ENCODE measurements at regions not wholly inside any gene's neighbourhood (a gene's known extent, or its start where the extent isn't known, plus 50 kb on each side); places are given as distances from the start of the nearest gene placed in this dataset.
"Not testable (repeated sequence)": the region's sequence is repeated elsewhere in the genome, so short reads cannot be mapped to it uniquely, and the experiment has no call there.

DNA sequence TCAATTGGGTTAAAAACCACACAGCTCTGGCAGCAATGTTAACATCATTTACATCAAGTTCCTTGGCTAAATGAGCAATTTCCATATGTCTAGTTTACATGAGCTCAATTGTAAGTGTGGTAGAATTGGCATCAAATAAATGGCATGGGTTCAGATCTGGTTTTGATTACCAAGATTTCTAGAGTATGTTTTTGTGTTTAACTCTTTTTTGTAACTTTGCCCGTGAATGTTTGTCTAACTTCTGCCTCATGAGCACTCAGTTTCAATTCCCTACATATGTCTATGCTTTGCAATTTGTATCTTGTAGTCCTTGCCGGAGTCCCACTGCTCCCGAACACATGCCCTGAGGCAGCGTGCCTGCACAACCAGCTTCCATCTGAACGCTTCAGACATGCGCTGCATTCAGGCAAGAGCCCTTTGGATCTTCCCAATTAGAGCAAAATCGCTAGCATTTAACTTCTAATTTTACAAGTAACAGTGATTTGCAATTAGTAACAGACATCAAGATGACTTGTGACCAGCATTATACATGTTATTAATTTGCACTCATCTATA is 644.4 kb downstream of the TRIML1 start:
- no CpG with 5 or more reads among the region's 7 CpGs for WGBS (ENCODE audit: insufficient coverage, low lambda C conversion rate)

DNA sequence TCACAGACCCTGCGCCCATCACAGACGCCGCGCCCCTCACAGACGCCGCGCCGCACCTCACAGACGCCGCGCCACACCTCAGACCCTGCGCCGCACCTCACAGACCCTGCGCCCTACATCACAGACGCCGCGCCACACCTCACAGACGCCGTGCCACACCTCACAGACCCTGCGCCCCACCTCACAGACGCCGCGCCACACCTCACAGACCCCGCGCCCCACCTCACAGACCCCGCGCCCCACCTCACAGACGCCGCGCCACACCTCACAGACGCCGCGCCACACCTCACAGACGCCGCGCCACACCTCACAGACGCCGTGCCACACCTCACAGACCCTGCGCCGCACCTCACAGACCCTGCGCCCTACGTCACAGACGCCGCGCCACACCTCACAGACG is 657.4 kb downstream of the TRIML1 start:
- not testable (repeated sequence) for H3K27me3 ChIP-seq (ENCODE audit: control insufficient read depth, insufficient read depth, low read length); H3K27ac ChIP-seq (ENCODE audit: low read length); H3K4me1 ChIP-seq (ENCODE audit: control insufficient read depth, insufficient read depth, low read length); H3K4me3 ChIP-seq (ENCODE audit: low read length); H3K36me3 ChIP-seq (ENCODE audit: control insufficient read depth, insufficient read depth, low read length); H3K9me3 ChIP-seq (ENCODE audit: control insufficient read depth, low read depth, low read length); DNase-seq
- WGBS (ENCODE audit: insufficient coverage, low lambda C conversion rate): no CpG with 5 or more reads among the region's 46 CpGs

More for the DNA sequence above, 644.4 kb downstream of the TRIML1 start:
- Histone ChIP-seq H3K27me3 (ENCODE audit: control insufficient read depth, insufficient read depth, low read length) (no peaks in the 10 kb centered on the region), H3K36me3 (ENCODE audit: control insufficient read depth, insufficient read depth, low read length) (no peaks in the 10 kb centered on the region), H3K9me3 (ENCODE audit: control insufficient read depth, low read depth, low read length) (no peaks in the 10 kb centered on the region), H3K4me3 (ENCODE audit: low read length) (no peak overlapping the region), H3K4me1 (ENCODE audit: control insufficient read depth, insufficient read depth, low read length) (no peaks in the 10 kb centered on the region), H3K27ac (ENCODE audit: low read length) (no peak overlapping the region)
- no peak for DNase-seq

DNA sequence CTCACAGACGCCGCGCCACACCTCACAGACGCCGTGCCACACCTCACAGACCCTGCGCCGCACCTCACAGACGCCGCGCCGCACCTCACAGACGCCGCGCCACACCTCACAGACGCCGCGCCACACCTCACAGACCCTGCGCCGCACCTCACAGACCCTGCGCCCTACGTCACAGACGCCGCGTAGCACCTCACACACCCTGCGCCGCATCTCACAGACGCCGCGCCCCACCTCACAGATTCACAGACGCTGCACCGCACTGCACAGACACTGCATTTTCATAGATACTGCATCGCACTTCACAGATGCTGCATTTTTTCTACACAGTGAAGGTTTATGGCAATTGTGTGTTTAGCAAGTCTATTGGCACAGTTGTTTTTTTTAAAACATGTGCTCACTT is 657.8 kb downstream of the TRIML1 start:
- not testable (repeated sequence) for DNase-seq; H3K27ac ChIP-seq (ENCODE audit: low read length); H3K36me3 ChIP-seq (ENCODE audit: control insufficient read depth, insufficient read depth, low read length)

DNA sequence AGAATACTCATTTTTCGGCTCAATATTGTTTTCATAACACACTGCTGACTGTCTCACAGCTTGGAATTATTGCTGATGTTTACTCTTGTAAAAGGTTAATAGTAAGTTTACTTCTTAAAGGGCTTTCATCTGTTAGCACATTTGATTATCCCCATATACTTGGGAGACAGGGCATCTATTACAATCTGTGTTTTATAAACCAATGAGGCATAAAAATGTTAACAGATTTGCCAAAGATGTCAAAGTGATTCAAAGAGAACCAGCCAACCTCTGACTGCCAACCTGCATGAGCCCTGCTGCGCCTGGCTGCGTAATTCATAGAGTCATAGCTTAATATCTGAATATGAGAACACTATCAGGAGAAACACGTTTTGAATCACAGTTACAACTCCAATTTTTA is 665.6 kb downstream of the TRIML1 start:
- no peaks in the 10 kb centered on the region for H3K9me3 ChIP-seq (ENCODE audit: control insufficient read depth, low read depth, low read length)
- H3K36me3 ChIP-seq (ENCODE audit: control insufficient read depth, insufficient read depth, low read length): no peaks in the 10 kb centered on the region
- no peak for DNase-seq
- no peaks in the 10 kb centered on the region for H3K27me3 ChIP-seq (ENCODE audit: control insufficient read depth, insufficient read depth, low read length)
- H3K27ac ChIP-seq (ENCODE audit: low read length): no peak overlapping the region
- H3K4me3 ChIP-seq (ENCODE audit: low read length): no peak overlapping the region
- no peaks in the 10 kb centered on the region for H3K4me1 ChIP-seq (ENCODE audit: control insufficient read depth, insufficient read depth, low read length)
- WGBS (ENCODE audit: insufficient coverage, low lambda C conversion rate): 80% methylated on average over 1 of the region's 4 CpGs

More for the DNA sequence above, 657.8 kb downstream of the TRIML1 start:
- not testable (repeated sequence) for H3K4me1 ChIP-seq (ENCODE audit: control insufficient read depth, insufficient read depth, low read length); H3K9me3 ChIP-seq (ENCODE audit: control insufficient read depth, low read depth, low read length); H3K4me3 ChIP-seq (ENCODE audit: low read length); H3K27me3 ChIP-seq (ENCODE audit: control insufficient read depth, insufficient read depth, low read length)
- WGBS (ENCODE audit: insufficient coverage, low lambda C conversion rate): no CpG with 5 or more reads among the region's 32 CpGs

DNA sequence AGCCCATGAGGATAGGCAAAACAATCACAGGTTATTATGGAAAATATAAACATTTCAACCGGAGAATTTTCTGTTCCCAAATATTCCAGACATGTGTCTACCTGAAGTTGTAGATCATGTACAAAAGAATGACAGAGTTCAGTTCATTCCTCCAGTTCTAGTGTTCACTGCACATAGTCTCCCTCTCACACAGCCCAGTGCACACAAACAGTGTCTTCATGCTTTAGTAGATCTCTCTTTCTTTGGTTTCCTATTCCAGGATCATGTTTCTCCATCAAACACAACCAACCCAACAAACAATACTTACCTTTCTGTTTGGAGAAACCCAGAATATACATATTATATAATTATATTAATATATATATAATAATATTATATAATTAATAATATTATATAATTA is 671.9 kb downstream of the TRIML1 start:
- WGBS (ENCODE audit: insufficient coverage, low lambda C conversion rate): no CpG with 5 or more reads among the region's 1 CpG
- H3K36me3 ChIP-seq (ENCODE audit: control insufficient read depth, insufficient read depth, low read length): no peaks in the 10 kb centered on the region
- H3K27ac ChIP-seq (ENCODE audit: low read length): no peak overlapping the region
- H3K4me1 ChIP-seq (ENCODE audit: control insufficient read depth, insufficient read depth, low read length): no peaks in the 10 kb centered on the region
- no peaks in the 10 kb centered on the region for H3K27me3 ChIP-seq (ENCODE audit: control insufficient read depth, insufficient read depth, low read length)
- no peaks in the 10 kb centered on the region for H3K9me3 ChIP-seq (ENCODE audit: control insufficient read depth, low read depth, low read length)
- no peak for DNase-seq
- H3K4me3 ChIP-seq (ENCODE audit: low read length): no peak overlapping the region

DNA sequence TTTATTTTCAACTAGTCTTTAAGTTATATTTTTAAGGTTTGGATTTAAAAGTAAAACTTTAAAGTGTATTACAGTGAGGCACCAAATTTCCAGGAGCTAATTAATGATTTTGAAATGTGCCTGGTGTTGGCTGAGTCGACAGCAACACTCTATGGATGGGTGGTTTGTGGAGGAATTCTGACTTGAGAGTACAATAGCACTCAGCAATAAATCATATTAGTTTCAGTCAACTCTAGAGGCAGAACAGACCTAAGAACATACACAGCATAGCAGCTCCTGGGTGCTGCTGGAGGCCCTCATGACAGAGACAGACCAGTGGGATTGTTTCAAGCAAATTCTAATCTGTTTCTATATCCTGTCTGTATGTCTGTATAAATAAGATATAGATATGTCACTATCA is 673.4 kb downstream of the TRIML1 start:
- H3K9me3 ChIP-seq (ENCODE audit: control insufficient read depth, low read depth, low read length): no peaks in the 10 kb centered on the region
- DNase-seq: no peak

DNA sequence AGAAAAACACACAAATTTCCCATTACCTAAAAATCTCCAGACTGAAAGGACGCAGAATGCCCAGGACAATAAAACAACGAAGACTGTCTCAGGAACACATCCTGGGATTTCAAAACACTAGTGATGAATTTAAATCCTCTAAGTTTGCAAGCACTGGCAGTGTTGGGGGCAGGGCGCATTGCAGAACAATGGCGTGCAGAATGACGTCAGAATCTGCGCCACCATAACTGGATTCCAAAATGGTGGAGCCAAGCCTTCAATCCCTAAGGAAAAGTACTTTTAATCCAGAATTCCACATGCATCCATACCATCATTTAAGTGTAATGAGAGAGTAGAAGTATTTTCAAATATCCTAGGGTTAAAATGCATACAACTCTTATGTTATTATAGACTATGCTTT is 679.1 kb downstream of the TRIML1 start:
- Histone ChIP-seq H3K27me3 (ENCODE audit: control insufficient read depth, insufficient read depth, low read length) (no peaks in the 10 kb centered on the region), H3K4me3 (ENCODE audit: low read length) (no peak overlapping the region), H3K4me1 (ENCODE audit: control insufficient read depth, insufficient read depth, low read length) (no peaks in the 10 kb centered on the region), H3K27ac (ENCODE audit: low read length) (no peak overlapping the region), H3K9me3 (ENCODE audit: control insufficient read depth, low read depth, low read length) (no peaks in the 10 kb centered on the region), H3K36me3 (ENCODE audit: control insufficient read depth, insufficient read depth, low read length) (no peaks in the 10 kb centered on the region)
- DNase-seq: no peak
- no CpG with 5 or more reads among the region's 6 CpGs for WGBS (ENCODE audit: insufficient coverage, low lambda C conversion rate)

More for the DNA sequence above, 673.4 kb downstream of the TRIML1 start:
- Histone ChIP-seq H3K36me3 (ENCODE audit: control insufficient read depth, insufficient read depth, low read length) (no peaks in the 10 kb centered on the region), H3K4me1 (ENCODE audit: control insufficient read depth, insufficient read depth, low read length) (no peaks in the 10 kb centered on the region), H3K27ac (ENCODE audit: low read length) (no peak overlapping the region), H3K4me3 (ENCODE audit: low read length) (no peak overlapping the region), H3K27me3 (ENCODE audit: control insufficient read depth, insufficient read depth, low read length) (no peaks in the 10 kb centered on the region)
- no CpG with 5 or more reads among the region's 1 CpG for WGBS (ENCODE audit: insufficient coverage, low lambda C conversion rate)

DNA sequence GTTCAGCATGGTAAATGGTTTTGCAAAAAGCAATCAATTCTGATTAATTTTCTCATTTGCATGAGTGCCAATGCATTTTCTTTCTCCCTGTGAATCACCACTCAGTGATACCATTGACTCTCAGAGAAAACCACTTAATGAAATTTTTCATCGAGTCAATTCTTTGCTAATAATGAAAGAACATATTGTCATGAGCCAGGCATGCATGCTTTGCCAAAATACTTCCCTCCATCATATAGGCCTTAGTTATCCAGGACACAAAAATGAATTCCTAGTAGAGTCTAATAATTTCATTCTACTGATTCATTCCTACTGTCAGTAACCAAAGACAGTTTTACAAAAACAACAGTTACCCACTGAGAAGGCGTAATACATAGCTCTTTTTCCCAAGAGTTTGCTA is 680.0 kb downstream of the TRIML1 start:
- Histone ChIP-seq H3K36me3 (ENCODE audit: control insufficient read depth, insufficient read depth, low read length) (no peaks in the 10 kb centered on the region), H3K27ac (ENCODE audit: low read length) (no peak overlapping the region), H3K4me1 (ENCODE audit: control insufficient read depth, insufficient read depth, low read length) (no peaks in the 10 kb centered on the region), H3K4me3 (ENCODE audit: low read length) (no peak overlapping the region), H3K9me3 (ENCODE audit: control insufficient read depth, low read depth, low read length) (no peaks in the 10 kb centered on the region), H3K27me3 (ENCODE audit: control insufficient read depth, insufficient read depth, low read length) (no peaks in the 10 kb centered on the region)
- WGBS (ENCODE audit: insufficient coverage, low lambda C conversion rate): 50% methylated on average over 2 of the region's 2 CpGs
- no peak for DNase-seq

DNA sequence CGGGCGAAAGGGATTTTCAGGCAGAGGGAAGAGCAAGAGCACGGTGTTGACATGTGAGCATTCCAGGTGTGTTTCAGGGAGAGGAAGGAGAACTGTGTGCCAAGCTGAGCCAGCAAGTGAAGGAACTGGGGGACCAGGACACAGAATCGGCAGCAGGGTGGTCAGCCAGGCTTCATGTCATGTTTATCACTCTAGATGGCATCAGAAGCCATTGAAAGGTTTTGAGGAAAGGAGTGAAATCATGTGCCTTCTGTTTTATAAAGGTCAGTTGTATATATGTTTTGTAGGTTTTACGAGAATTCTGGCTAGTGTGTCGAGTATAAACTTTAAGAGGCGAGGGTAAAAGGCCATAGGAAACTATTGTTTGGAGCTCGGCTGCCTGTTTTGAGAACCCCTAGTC is 682.3 kb downstream of the TRIML1 start:
- Histone ChIP-seq H3K36me3 (ENCODE audit: control insufficient read depth, insufficient read depth, low read length) (no peaks in the 10 kb centered on the region), H3K27me3 (ENCODE audit: control insufficient read depth, insufficient read depth, low read length) (no peaks in the 10 kb centered on the region), H3K4me1 (ENCODE audit: control insufficient read depth, insufficient read depth, low read length) (no peaks in the 10 kb centered on the region), H3K4me3 (ENCODE audit: low read length) (no peak overlapping the region), H3K27ac (ENCODE audit: low read length) (no peak overlapping the region), H3K9me3 (ENCODE audit: control insufficient read depth, low read depth, low read length) (no peaks in the 10 kb centered on the region)
- no peak for DNase-seq
- WGBS (ENCODE audit: insufficient coverage, low lambda C conversion rate): 96% methylated on average over 4 of the region's 8 CpGs

DNA sequence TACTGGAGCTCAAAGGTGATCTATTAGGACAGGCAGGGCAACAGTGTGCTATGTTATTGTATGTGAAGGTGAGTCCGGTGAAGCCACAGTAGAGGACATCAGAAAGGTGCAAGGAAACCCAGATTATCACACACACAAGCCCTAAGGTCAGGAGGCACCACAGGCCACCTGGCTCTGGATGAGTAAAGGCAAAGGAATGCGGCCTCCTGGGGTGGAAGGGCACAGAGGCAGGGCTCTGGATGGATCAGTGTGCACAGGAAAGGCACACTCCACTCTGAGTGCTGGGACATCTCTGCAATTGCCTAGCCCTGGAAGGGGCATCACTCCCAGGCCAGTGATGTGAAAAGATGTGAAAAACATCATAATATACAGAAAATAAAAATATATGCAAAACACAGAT is 683.5 kb downstream of the TRIML1 start:
- no peak overlapping the region for H3K4me3 ChIP-seq (ENCODE audit: low read length)
- no peaks in the 10 kb centered on the region for H3K9me3 ChIP-seq (ENCODE audit: control insufficient read depth, low read depth, low read length)
- no peaks in the 10 kb centered on the region for H3K27me3 ChIP-seq (ENCODE audit: control insufficient read depth, insufficient read depth, low read length)
- DNase-seq: no peak
- H3K4me1 ChIP-seq (ENCODE audit: control insufficient read depth, insufficient read depth, low read length): no peaks in the 10 kb centered on the region
- no peaks in the 10 kb centered on the region for H3K36me3 ChIP-seq (ENCODE audit: control insufficient read depth, insufficient read depth, low read length)
- WGBS (ENCODE audit: insufficient coverage, low lambda C conversion rate): no CpG with 5 or more reads among the region's 2 CpGs
- H3K27ac ChIP-seq (ENCODE audit: low read length): no peak overlapping the region

DNA sequence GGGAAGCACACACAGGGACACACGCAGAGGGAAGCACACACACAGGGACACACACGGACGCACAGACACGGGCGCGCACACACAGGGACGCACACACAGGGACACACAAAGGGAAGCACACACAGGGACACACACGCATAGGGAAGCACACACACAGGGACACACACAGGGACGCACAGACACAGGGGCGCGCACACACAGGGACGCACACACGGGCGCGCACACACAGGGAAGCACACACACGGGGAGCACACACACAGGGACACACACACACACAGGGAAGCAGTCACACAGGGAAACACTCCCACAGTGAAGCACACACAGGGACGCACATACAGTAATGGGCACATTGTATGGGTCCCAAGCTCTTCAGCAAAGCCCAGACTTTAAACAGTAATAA is 685.3 kb downstream of the TRIML1 start:
- Histone ChIP-seq H3K27me3 (ENCODE audit: control insufficient read depth, insufficient read depth, low read length) (no peaks in the 10 kb centered on the region), H3K9me3 (ENCODE audit: control insufficient read depth, low read depth, low read length) (no peaks in the 10 kb centered on the region), H3K36me3 (ENCODE audit: control insufficient read depth, insufficient read depth, low read length) (no peaks in the 10 kb centered on the region), H3K4me3 (ENCODE audit: low read length) (no peak overlapping the region), H3K27ac (ENCODE audit: low read length) (no peak overlapping the region), H3K4me1 (ENCODE audit: control insufficient read depth, insufficient read depth, low read length) (no peaks in the 10 kb centered on the region)
- WGBS (ENCODE audit: insufficient coverage, low lambda C conversion rate): no CpG with 5 or more reads among the region's 17 CpGs
- no peak for DNase-seq
